PFSK-1 (cell line): ENCODE measurements at regions not wholly inside any gene's neighbourhood (a gene's known extent, or its start where the extent isn't known, plus 50 kb on each side); places are given as distances from the start of the nearest gene placed in this dataset.

Source experiments
- FOXP2 ChIP-seq: optimal IDR thresholded peaks from 2 replicates; pipeline ENCODE3; 2011; ENCODE audit warnings: borderline replicate concordance, control low read depth, inconsistent platforms; ENCODE audit not compliant: insufficient read depth; ENCODE audit errors: extremely low read length, extremely low read depth
- POLR2AphosphoS5 ChIP-seq: IDR thresholded peaks from 2 replicates; pipeline ENCODE4 v1.6.1; 2012; ENCODE audit warnings: low read depth, mild to moderate bottlenecking, control low read depth, low read length, moderate library complexity
- REST ChIP-seq, 2 experiments: IDR thresholded peaks; 2 replicates each; pipeline versions ENCODE4 v1.6.1 to v1.8.0; 2011 to 2012; ENCODE audit warnings: low read depth in 2 of 2, low read length in 2 of 2, control low read depth in 1 of 2, inconsistent platforms in 1 of 2, mild to moderate bottlenecking in 1 of 2, moderate library complexity in 1 of 2; ENCODE audit not compliant: insufficient read depth in 1 of 2
- SIN3A ChIP-seq: IDR thresholded peaks from 2 replicates; pipeline ENCODE4 v1.6.1; 2012; ENCODE audit warnings: mild to moderate bottlenecking, low read length, moderate library complexity, borderline replicate concordance; ENCODE audit not compliant: insufficient read depth
- TAF1 ChIP-seq: IDR thresholded peaks from 2 replicates; pipeline ENCODE4 v1.6.1; 2012; ENCODE audit warnings: low read length, control low read depth, borderline replicate concordance; ENCODE audit not compliant: insufficient read depth

- no peak for TF ChIP-seq FOXP2
- no peak for TF ChIP-seq POLR2AphosphoS5
- TF ChIP-seq REST (IDR thresholded peaks at IDR 0.05; ENCODE audit: insufficient read depth in 1 of 2, low read depth in 2 of 2, low read length in 2 of 2) = no peak
- TF ChIP-seq TAF1 = no peak
- no peak for TF ChIP-seq SIN3A
Measured at GRCh38 chr4:157728215-157728614, 444.6 kb downstream of the GASK1B start.
